OCI-LY7 (cell line): ENCODE measurements at regions not wholly inside any gene's neighbourhood (a gene's known extent, or its start where the extent isn't known, plus 50 kb on each side); places are given as distances from the start of the nearest gene placed in this dataset.

Source experiments
- BruUV-seq: library from RNA; stranded (reverse); fragments of 400-500 nt; replicated peaks from 2 replicates; lab custom pipeline; 2021; lab: Mats Ljungman, UMichigan
- CTCF ChIA-PET: fragments of 300-600 bp; sonication (Branson Sonifier 250); formaldehyde crosslinking; loops from one replicate; lab custom pipeline; 2022; ENCODE audit warnings: antibody characterized with exemption; ENCODE audit not compliant: unreplicated experiment; lab: Charles Lee
- POLR2A ChIA-PET: fragments of 300-600 bp; sonication (Branson Sonifier 250); formaldehyde crosslinking; loops from one replicate; lab custom pipeline; 2022; ENCODE audit warnings: antibody characterized with exemption; lab: Charles Lee
- DNase-seq: peaks from one replicate; pipeline ENCODE4 v3.0.0-alpha.2; 2015; ENCODE audit warnings: low spot score
- H2AFZ ChIP-seq: fragments of 200-600 bp; sonication (generic), shearing (Covaris generic); 2 replicates; pipeline ENCODE4 v1.6.1; 2014; ENCODE audit warnings: mild to moderate bottlenecking, antibody characterized with exemption, low read length, moderate library complexity
- H3K27ac ChIP-seq: fragments of 200-600 bp; sonication (generic); 2 replicates; pipeline ENCODE4 v1.5.1; 2014; ENCODE audit warnings: mixed run types, low read depth, mild to moderate bottlenecking, moderate library complexity, low read length, inconsistent platforms; ENCODE audit not compliant: poor library complexity, severe bottlenecking
- H3K36me3 ChIP-seq: fragments of 200-600 bp; sonication (generic); 2 replicates; pipeline ENCODE4 v1.6.1; 2014; ENCODE audit warnings: mild to moderate bottlenecking, antibody characterized with exemption, low read length, moderate library complexity, mixed read lengths; ENCODE audit not compliant: insufficient read depth
- H3K4me1 ChIP-seq: fragments of 200-600 bp; sonication (generic); 2 replicates; pipeline ENCODE4 v1.5.1; 2014; ENCODE audit warnings: mild to moderate bottlenecking, low read length; ENCODE audit not compliant: insufficient read depth, poor library complexity, severe bottlenecking
- H3K4me2 ChIP-seq: fragments of 200-600 bp; sonication (generic); 2 replicates; pipeline ENCODE4 v1.6.1; 2014; ENCODE audit warnings: mild to moderate bottlenecking, low read length
- H3K4me3 ChIP-seq: fragments of 200-600 bp; sonication (generic); 2 replicates; pipeline ENCODE4 v1.5.1; 2014; ENCODE audit warnings: mild to moderate bottlenecking, low read depth, low read length; ENCODE audit not compliant: poor library complexity, severe bottlenecking
- H3K79me2 ChIP-seq: fragments of 200-600 bp; sonication (generic); 2 replicates; pipeline ENCODE4 v1.6.1; 2016; ENCODE audit warnings: low read depth, mild to moderate bottlenecking, low read length, moderate library complexity, mixed read lengths; ENCODE audit not compliant: insufficient read depth
- H3K9me2 ChIP-seq: fragments of 200-600 bp; sonication (generic); 2 replicates; pipeline ENCODE4 v1.6.1; 2016; ENCODE audit warnings: mild to moderate bottlenecking, low read length, mixed read lengths; ENCODE audit not compliant: insufficient read depth
- H3K9me3 ChIP-seq: fragments of 200-600 bp; sonication (generic); 2 replicates; pipeline ENCODE4 v1.6.1; 2014; ENCODE audit warnings: mild to moderate bottlenecking, mixed run types, low read length, mixed read lengths
- H4K20me1 ChIP-seq: fragments of 200-600 bp; sonication (generic); 2 replicates; pipeline ENCODE4 v1.6.1; 2014; ENCODE audit warnings: mild to moderate bottlenecking, antibody characterized with exemption, low read length, moderate library complexity, mixed read lengths; ENCODE audit not compliant: insufficient read depth
- CTCF ChIP-seq: fragments of 200-600 bp; sonication (generic); conservative IDR thresholded peaks from 2 replicates; pipeline ENCODE4 v1.5.1; 2014; ENCODE audit warnings: mild to moderate bottlenecking, antibody characterized with exemption, low read length, moderate library complexity, mixed read lengths
- EZH2phosphoT487 ChIP-seq: fragments of 200-600 bp; sonication (generic); IDR thresholded peaks from 2 replicates; pipeline ENCODE4 v1.6.1; 2018; ENCODE audit warnings: low read depth, borderline replicate concordance, mild to moderate bottlenecking, mixed run types, antibody characterized with exemption, low read length, moderate library complexity, mixed read lengths
- intact Hi-C: fragments of 100-400 bp; cut with micrococcal nuclease; formaldehyde crosslinking; loops from one replicate; pipeline ENCODE4 v1.10.0; 2022; ENCODE audit not compliant: unreplicated experiment

- no peak for TF ChIP-seq EZH2phosphoT487
- no peak for TF ChIP-seq CTCF
These were observed 118.6 kb upstream of the ADGRF1 start for GRCh38 chr6:47160702-47161101.

GRCh38 chr6:47159763-47160162 lies 117.6 kb upstream of the ADGRF1 start:
- DNase-seq, result no peak
- Histone ChIP-seq H2AFZ (no peak overlapping the region), H3K9me3 (no peaks in the 10 kb centered on the region), H4K20me1 (no peaks in the 10 kb centered on the region), H3K4me2 (no peak overlapping the region), H3K4me1 (peaks cover 22% of the 10 kb centered on the region), H3K79me2 (no peaks in the 10 kb centered on the region), H3K27ac (no peak overlapping the region), H3K9me2 (no peaks in the 10 kb centered on the region), H3K4me3 (no peak overlapping the region), H3K36me3 (no peaks in the 10 kb centered on the region)
- POLR2A ChIA-PET, result interaction anchor here (0.6 to 1.6 kb wide), 8 partner anchors 10 to 327 kb away, joined by 3 to 6 read pairs (median 3); no protein-coding TSS in a partner anchor
- no TSS peak for BruUV-seq
- CTCF ChIA-PET, result no interaction called here
- no peak for TF ChIP-seq CTCF
- TF ChIP-seq EZH2phosphoT487, result no peak
- intact Hi-C loops, result no loop called here

More at GRCh38 chr6:47160702-47161101, 118.6 kb upstream of the ADGRF1 start:
- intact Hi-C loops, result no loop called here
- Histone ChIP-seq H2AFZ (no peak overlapping the region), H3K4me2 (no peak overlapping the region), H3K27ac (no peak overlapping the region), H3K9me3 (no peaks in the 10 kb centered on the region), H3K36me3 (no peaks in the 10 kb centered on the region), H3K4me3 (no peak overlapping the region), H4K20me1 (no peaks in the 10 kb centered on the region), H3K4me1 (peaks cover 23% of the 10 kb centered on the region), H3K9me2 (no peaks in the 10 kb centered on the region), H3K79me2 (no peaks in the 10 kb centered on the region)
- POLR2A ChIA-PET, result interaction anchor here (0.7 to 0.9 kb wide), 2 partner anchors 15 to 195 kb away, joined by 3 to 4 read pairs; no protein-coding TSS in a partner anchor
- no peak for DNase-seq
- no TSS peak for BruUV-seq
- CTCF ChIA-PET, result no interaction called here

- BruUV-seq, result no TSS peak
- ChIA-PET CTCF (no interaction called here), POLR2A (interaction anchor here (1.6 kb wide), 1 partner anchor 51 kb away, joined by 3 read pairs; no protein-coding TSS in a partner anchor)
- TF ChIP-seq EZH2phosphoT487 (no peak), CTCF (no peak)
- H3K4me3 ChIP-seq, result no peak overlapping the region
- H3K79me2 ChIP-seq, result no peaks in the 10 kb centered on the region
- H3K4me2 ChIP-seq, result no peak overlapping the region
- intact Hi-C loops, result no loop called here
- H3K36me3 ChIP-seq, result no peaks in the 10 kb centered on the region
- no peaks in the 10 kb centered on the region for H4K20me1 ChIP-seq
- peaks cover 11% of the 10 kb centered on the region for H3K4me1 ChIP-seq
- H2AFZ ChIP-seq, result no peak overlapping the region
- no peaks in the 10 kb centered on the region for H3K9me3 ChIP-seq
- H3K9me2 ChIP-seq, result no peaks in the 10 kb centered on the region
- no peak overlapping the region for H3K27ac ChIP-seq
- no peak for DNase-seq
These were observed 115.6 kb upstream of the ADGRF1 start for GRCh38 chr6:47157653-47158219.
